Panc1 (cell line): ENCODE measurements at regions not wholly inside any gene's neighbourhood (a gene's known extent, or its start where the extent isn't known, plus 50 kb on each side); places are given as distances from the start of the nearest gene placed in this dataset.

Source experiments
- CTCF ChIP-seq: fragments of 450-650 bp; IDR thresholded peaks from 2 replicates; pipeline ENCODE4 v1.5.1; 2017; ENCODE audit warnings: mild to moderate bottlenecking
- POLR2AphosphoS5 ChIP-seq: IDR thresholded peaks from 2 replicates; pipeline ENCODE4 v1.6.1; 2012; ENCODE audit warnings: mild to moderate bottlenecking, low read depth, low read length, moderate library complexity
- SIN3A ChIP-seq: IDR thresholded peaks from 2 replicates; pipeline ENCODE4 v1.6.1; 2012; ENCODE audit warnings: low read depth, mild to moderate bottlenecking, low read length, moderate library complexity, borderline replicate concordance; ENCODE audit not compliant: insufficient read depth
- TCF7L2 ChIP-seq: IDR thresholded peaks from 2 replicates; pipeline ENCODE4 v1.6.1; 2011; ENCODE audit warnings: mild to moderate bottlenecking, low read depth, low read length, inconsistent platforms

GRCh38 chr22:26786398-26786797 lies 129.0 kb downstream of the MIAT start:
- TF ChIP-seq CTCF (no peak), SIN3A (no peak), POLR2AphosphoS5 (no peak), TCF7L2 (no peak)
